HG03565 (cell line): ENCODE measurements at regions not wholly inside any gene's neighbourhood (a gene's known extent, or its start where the extent isn't known, plus 50 kb on each side); places are given as distances from the start of the nearest gene placed in this dataset.

Experiments
- ATAC-seq: cut with Tn5 transposase; IDR thresholded peaks from one replicate; pipeline ENCODE4 v1.9.1; 2021; ENCODE audit warnings: mild to moderate bottlenecking, moderate library complexity; ENCODE audit not compliant: unreplicated experiment

DNA sequence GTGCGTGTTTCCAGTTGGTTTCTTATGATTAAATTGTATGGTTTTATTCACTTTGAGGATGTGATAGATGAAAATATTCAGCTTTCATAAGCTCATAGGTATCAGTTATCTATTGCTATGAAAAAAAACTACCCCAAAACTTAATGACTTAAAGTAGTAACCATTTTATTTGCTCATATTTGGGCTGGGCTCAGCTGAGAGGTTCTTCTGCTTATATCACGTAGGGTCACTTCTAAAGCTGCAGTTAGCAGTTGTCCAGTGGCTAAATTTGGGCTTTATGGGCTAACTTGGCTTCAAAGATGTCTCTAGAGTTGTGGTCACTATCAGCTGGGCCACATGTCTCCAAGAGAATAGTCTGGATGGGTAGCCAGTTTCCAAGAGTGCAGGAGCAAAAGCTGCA is 206.4 kb upstream of the LYPLAL1 start:
- ATAC-seq, result no peak

DNA sequence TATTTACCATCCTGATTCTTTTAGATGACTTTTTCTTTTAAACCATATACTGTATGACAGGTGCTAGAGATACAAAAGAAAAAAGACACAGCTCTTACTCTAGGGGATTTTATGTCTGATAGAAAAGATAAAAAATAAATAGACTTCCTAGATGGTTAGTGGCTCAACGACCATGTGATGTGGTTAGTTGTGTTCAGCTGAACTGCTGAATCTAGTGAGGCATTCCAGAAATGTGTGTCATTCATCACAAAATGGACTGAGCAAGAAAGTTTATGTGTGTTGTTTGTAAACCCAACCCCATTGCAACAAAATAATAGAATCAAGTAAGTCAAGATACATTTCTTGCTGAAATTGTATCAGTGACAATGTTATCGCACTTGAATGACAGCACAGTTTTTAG is 205.8 kb upstream of the LYPLAL1 start:
- ATAC-seq, result no peak

DNA sequence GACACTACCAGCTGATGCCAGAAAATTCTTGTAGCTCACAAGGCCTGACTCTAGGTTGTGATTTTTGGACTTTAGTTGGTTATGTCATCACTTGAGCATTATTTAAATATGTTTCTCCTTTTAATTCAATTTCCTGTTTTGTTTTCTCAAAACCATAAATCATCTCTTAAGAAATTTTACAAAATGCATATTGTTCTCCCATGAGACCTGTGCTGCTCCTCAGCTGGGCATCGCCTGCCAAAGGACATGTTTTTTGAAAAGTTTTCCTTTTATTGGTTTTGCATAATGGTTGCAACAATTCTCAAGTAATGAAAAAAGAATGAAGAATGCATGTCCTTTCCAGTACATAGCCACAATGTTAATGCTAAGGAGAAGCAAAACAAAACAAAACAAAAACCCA is 204.7 kb upstream of the LYPLAL1 start:
- ATAC-seq, result no peak

DNA sequence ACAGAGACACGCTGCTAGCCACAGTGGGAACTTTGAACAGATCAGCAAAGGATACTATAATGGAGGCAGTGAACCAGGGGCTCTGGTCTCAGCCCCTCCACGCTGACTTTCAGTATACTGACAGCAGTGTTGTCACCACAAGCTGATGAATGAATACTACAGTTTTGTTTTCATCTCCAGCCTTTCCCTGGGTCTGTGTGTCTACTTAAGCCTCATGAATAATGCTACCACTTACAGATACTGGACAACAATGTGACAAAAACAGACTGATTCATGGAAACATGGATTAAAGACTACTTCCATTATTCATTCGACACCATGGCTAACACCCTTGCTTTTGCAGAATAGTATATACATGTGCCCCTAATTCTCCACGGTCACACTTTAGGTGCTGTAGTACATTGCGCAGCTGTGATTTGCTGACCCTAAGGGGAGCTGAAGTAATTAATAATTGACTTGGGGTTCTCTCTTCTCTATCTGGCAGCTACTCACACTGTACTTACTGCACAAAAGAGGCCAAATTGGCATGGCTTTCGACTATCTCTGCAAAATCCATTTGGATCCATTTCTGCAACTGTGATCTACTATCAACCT is 203.2 kb upstream of the LYPLAL1 start:
- no peak for ATAC-seq

DNA sequence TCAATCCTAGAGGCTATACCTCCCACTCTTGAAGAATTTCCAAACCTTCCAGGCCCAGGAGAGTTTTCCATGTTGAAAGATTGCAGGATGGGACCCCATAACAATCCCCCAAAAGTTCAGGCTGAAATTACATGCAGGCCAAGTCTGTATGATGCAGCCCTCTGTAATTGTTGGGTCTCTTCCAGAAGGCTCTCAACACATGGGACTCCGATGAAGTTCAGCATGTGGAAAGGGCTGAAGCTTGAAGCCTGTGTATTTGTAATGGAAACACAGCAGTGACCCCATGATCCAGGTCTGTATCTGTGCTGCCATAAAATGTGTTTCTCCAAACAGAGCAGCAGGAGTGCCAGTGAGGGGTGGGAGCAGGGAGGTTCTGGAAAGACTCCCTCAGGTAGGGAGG is 202.5 kb upstream of the LYPLAL1 start:
- no peak for ATAC-seq

DNA sequence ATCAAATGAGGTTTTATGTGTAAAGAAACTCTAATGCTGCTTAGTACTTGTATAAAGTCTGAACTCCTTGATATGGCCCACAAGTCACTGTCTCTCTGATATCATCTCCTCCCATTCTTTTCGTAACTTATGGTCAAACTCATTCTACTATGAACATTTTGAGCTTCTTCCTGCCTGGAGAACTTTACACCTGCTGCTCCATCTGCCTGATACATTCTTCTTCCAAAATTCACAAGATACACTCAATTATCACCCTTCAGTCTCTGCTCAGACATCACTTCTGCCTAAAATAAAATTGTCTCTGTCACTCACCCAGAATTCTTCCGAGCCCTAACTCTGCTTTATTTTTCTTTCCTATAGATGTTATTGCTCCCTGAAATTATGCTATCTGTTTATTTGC is 192.8 kb upstream of the LYPLAL1 start:
- no peak for ATAC-seq

DNA sequence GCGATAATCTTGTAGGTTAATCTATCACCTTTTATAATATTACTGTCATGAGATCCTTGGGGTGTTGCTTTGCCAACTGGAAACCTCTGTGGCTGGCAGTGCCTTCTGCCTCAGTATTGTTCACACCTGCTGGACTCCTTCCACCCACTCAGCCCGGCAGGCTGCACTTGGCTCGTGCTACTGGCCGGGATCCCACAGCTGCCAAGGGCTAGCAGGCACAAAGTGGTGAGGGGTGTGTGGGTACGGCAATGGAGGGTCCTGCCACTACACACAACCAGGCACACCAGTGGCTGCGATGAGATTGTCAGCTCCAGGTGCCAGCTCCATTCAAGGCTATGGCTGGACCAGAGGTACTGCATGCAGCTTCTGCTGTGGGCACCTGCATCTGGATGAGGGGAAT is 191.2 kb upstream of the LYPLAL1 start:
- ATAC-seq, result no peak

DNA sequence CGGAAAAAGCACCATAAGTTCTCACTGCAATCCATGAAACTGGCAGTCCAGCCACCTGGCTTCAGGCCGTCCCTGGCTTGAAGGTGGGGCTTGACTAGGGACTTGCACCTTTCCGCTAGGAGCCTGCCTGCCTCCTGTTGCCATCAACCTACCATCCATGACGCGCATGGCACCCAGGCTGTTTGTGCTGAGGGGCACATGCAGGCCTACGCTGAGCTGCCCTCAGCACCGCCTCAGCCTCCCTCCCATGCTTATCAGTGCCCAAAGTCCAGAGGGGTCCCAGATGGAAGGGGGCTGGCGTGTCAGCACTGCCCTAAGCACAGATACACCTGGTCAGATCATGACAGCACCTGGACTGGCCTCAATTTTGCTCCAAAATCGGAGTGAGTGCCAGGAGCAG is 190.2 kb upstream of the LYPLAL1 start:
- no peak for ATAC-seq

DNA sequence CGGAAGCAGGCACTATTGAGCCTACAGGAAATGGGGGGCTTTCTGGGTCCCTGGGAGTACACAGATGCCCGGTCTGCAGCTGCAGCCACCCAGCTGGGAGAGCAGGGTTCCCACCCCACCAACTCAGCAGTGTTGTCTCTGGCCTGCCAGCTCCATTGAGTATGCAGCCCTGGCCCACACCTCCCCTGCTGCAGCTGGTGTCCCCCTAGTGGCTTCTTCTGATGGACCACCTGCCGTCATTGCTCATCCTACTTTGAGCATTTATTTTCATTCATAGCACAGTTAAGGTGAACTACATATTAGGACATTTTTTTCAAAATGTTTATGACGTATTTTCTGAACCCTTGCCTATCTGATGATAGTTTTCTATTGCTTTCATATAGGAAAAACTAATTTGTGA is 189.8 kb upstream of the LYPLAL1 start:
- ATAC-seq, result no peak

DNA sequence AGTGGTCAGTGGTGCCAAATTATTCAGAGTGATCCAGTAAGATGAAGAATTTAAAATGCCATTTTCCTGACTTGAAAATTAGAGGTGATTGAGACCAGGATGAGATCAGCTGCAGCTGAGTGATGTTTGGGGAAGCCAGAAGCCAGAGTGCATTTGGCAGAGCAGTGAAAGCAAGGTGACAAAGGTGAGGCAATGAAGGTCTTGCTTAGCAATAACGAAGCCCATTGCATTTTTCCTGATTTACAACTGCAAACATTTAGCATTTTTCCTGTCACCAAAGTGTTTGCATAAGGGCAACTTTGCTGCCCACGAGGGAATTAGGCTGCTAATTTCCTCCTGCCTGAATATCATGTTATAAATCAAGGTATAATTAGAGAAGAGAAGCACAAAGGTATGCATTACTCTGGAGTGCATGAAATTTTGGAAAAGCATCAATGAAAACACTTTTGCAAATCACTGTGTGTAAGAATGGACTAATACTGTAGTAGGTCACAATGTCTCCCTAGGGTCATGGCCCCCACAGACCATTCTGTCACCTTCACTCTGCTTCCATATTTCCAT is 188.2 kb upstream of the LYPLAL1 start:
- ATAC-seq, result no peak

DNA sequence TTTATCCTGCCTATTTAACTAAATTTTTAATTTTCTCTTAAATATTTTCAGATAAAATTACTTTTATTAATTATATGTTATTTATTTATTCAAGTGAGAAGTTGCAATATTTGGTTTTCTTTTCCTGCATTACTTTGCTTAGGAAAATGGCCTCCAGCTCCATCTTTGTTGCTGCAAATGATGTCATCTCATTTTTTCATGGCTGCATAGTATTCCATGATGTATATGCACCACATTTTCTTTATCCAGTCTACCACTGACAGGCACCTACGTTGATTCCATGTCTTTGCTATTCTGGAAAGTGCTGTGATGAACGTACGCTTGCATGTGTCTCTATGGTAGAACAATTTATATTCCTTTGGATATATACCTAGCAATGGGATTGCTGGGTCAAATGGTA is 186.9 kb upstream of the LYPLAL1 start:
- ATAC-seq, result no peak

DNA sequence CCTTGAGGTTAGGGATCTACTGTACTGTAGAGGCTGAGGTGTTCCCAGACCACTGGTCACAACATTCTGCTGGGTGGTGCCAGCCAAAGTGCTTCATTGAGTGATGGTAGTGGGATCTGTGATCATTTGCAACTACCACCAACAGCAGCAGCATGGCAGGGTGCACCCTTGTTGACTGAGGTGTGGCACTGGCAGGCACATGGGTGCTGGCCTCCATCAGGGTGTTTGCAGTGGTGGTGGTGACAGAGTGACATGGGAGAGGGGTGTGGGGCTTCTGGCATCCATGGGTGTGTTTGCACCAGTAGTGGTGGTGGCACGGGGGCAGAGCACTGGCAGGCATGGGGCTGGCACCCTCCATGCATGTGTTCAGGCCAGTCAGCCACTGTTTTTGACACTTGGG is 183.7 kb upstream of the LYPLAL1 start:
- no peak for ATAC-seq

DNA sequence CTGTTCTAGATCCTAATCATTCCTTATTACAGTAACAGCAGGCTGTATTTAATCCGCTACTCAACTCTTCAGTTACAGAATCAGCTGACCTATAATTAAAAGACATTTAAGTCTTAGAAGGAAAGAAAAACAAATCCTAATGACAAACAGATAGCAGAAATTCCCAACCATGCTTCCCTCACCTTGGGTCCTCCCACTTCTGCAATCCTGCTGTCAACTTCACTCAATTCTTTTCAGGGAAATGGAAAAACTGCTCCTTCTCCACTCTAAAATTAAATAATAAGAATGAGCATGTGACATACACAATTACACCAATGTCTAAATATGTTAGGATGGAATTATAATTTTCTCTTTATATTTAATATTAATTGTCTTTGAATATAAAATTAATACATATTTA is 182.6 kb upstream of the LYPLAL1 start:
- no peak for ATAC-seq

DNA sequence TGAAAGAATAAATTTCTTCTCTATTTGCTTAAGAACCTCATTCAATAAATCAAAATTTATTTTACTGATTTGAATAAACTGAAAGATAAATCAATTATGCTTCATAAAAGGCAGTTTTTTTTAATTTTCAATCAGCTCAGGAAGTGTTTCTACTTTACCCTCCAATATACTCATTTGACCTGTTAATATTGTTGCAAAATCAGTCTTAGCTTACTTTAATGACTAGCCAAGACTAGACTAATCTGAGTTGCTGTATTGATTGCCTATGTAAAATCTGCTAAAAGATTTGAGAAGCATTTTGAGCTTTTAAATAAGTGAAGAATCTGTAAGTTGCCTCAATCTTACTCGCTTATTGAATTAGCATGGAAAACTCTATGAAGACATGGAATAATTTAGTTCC is 179.1 kb upstream of the LYPLAL1 start:
- ATAC-seq, result no peak

DNA sequence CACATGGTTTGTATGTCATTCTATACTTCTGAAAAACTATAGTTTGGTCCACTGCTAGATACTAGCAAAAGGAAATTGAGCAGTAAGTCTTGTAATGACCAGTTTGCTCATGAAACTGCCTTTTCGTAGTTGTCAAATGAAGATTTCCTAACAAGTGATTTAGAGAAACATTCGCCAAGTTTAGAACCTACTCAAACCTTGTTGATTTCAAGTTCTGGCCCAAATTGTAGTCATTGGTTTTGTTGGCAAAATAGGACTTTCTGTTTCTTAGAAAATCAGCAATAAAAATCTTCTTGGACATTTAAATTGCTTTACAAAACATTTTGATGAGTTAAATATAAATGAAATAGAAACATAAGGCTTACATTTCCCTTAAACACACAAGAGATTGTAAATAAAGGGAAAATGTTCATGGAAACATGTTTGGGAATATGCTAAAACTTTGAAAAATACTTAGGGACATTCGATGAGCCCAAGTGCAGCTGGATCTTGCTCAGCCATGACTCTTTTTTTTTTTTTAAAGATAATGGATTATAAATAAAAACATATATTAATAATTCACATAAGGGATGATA is 178.5 kb upstream of the LYPLAL1 start:
- ATAC-seq, result no peak

DNA sequence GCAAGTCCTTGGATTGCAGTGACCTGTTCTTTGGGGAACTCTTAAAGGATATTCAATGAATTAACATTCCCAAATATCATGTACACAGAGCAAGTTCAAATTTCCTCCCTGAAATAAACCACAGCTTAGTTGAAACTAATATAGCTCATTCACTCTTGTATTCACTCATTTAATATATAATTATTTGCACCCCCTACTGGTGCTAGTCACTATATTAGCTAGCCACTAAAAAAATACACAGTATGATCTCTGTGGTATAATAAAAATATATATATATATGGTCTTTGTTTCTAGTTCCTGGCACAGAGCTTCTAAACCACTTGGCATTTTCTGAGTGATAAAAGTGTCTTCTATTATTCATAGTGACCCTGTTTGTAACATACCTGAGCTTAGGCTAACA is 177.3 kb upstream of the LYPLAL1 start:
- no peak for ATAC-seq

DNA sequence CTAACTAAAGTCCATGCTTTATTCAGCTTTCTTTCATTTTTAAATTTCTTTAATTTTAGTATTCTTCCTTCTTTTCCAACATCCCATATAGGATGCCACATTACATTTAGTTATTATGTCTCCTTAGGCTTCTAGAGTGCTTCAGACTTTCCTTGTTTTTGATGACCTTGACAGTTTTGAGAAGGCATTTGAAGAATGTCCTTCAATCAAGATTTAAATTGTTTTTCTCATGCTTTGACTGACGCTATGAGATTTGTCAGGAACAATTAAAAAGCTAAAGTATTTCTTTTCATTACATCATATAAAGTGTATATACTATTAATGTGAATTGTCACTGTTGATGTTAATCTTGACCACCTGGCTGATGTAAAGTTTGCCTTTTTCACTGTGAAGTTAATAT is 173.7 kb upstream of the LYPLAL1 start:
- ATAC-seq, result no peak

DNA sequence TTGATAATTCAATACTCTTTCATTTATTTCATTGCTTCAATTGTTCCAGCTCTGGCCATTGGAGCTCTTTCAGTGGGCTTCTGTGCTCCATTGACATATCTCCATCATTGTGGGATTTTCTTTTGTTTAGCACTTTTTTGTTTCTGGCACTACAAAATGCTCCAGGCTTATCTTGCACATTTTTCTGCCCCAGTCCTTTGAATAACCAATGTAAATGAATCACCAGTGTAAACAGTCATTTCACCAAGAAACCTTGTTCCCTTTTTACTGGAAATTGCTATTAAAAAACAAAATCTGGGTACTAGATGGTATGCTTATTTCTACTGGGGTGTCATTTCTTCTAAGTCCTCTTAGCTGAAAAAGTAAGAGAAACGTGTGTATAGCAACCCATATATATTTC is 173.0 kb upstream of the LYPLAL1 start:
- ATAC-seq, result no peak

DNA sequence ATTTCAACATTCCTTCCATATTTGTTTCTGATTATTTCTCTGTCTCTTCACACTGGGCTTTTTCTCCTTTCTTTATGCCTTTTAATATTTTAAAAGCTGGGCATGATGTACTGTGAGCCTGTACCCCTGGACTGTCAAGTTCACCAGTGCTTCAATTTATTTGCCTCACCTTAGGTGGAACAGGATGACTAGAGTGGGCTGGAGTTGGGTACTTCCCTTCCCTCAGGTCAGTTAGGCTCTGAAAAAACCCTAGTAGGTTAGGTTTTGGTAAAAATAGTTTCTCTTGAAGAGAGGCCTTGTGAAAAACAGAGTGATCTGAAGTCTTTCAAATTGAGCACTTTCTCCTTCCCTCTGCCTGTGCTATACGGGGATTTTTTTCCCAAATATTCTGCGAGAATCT is 163.0 kb upstream of the LYPLAL1 start:
- no peak for ATAC-seq

DNA sequence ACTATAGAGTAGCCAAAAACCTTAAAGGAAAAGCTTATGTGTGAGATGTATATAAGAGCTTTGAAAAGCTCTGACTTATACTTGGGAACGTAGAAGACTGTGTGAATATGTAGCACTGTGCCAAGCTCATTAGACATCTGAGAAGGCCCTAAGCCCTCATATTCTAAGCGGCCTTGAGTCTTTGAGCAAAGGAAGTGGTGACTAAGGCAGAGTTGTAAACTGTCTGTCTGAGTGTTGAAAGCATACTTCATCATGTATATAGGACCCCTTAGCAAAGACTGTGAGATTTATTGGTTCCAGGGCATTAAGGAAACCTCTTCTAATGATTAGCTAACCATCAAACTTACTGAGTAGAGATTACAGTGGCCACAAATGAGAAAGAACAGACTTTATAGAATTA is 153.3 kb upstream of the LYPLAL1 start:
- no peak for ATAC-seq

DNA sequence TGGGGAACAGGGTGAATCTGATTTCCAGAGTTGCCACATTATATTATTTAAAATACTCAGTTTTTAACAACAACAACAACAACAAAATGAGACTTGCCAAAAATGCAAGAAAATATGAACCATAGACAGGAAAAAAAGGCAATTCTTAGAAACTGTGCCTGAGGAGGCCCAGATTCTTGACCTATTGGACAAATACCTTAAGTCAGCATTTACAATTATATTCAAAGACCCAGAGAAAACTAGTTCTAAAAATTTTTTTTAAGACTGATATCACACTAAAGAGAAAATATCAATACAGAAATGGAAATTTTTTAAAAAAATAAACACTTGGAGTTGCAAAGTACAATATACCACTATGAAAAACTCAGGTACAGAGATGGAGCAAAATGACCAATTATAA is 152.8 kb upstream of the LYPLAL1 start:
- no peak for ATAC-seq

DNA sequence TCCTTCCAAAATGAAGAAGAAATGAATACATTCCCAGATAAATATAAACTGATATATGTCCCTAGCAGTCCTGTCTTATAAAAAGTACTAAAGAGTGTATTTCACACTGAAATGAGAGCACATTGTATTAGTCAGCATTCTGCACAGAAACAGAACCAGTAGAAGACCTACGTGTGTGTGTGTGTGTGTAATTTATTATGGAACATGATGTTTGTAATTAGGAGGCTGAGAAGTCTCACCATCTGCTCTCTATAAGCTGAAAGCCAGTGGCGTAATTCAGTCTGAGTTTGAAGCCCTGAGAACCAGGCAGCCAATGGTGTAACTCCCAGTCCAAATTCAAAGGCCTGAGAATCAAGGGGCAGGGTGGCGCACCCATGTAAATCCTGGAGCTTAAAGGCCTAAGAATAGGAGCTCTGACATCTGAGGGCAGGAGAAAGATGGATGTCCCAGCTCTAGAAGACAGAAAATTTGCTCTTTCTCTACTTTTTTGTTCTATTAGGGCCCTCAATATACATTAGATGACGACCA is 146.5 kb upstream of the LYPLAL1 start:
- no peak for ATAC-seq

DNA sequence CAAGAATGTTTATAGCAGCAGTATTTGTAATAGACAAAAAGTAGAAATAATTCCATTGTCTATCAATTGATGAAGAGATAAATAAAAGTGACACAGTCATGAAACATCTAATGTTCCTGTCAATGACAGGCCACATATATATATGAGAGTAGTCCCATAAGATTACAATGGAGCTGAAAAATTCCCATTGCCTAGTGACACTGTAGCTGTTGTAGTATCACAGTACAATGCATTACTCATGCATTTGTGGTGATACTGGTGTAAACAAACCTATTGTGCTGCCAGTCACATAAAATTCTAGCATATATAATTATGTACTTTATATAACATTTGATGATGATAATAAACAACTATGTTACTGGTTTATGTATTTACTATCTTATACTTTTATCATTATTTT is 141.9 kb upstream of the LYPLAL1 start:
- no peak for ATAC-seq
